Central memory CD8-positive, alpha-beta T cell (primary cell): ENCODE measurements at regions not wholly inside any gene's neighbourhood (a gene's known extent, or its start where the extent isn't known, plus 50 kb on each side); places are given as distances from the start of the nearest gene placed in this dataset.

Experiments used
- ATAC-seq: fragments of 150-1000 bp; cut with Tn5 transposase; replicated peaks from 2 replicates; pipeline ENCODE4 v1.10.0; 2022; ENCODE audit warnings: mild to moderate bottlenecking, moderate FRiP score, moderate number of reproducible peaks; ENCODE audit not compliant: poor library complexity, severe bottlenecking; ENCODE audit errors: extremely low read depth
- DNase-seq, 2 donors: peaks; one replicate each; pipeline ENCODE4 v3.0.0; 2021; ENCODE audit warnings: low spot score in 2 of 2
- H3K27ac Mint-ChIP-seq: one replicate; pipeline ENCODE4 v1.8.0; 2022; ENCODE audit warnings: low read depth, mild to moderate bottlenecking, moderate library complexity, mixed read lengths
- H3K27me3 Mint-ChIP-seq: one replicate; pipeline ENCODE4 v1.8.0; 2022; ENCODE audit warnings: mixed read lengths
- H3K36me3 Mint-ChIP-seq: one replicate; pipeline ENCODE4 v1.8.0; 2022; ENCODE audit warnings: mild to moderate bottlenecking, moderate library complexity, mixed read lengths; ENCODE audit not compliant: insufficient read depth
- H3K4me1 Mint-ChIP-seq: one replicate; pipeline ENCODE4 v1.8.0; 2022; ENCODE audit warnings: mixed read lengths
- H3K4me3 Mint-ChIP-seq: one replicate; pipeline ENCODE4 v1.8.0; 2022; ENCODE audit warnings: mild to moderate bottlenecking, moderate library complexity, mixed read lengths
- H3K9me3 Mint-ChIP-seq: one replicate; pipeline ENCODE4 v1.8.0; 2022; ENCODE audit warnings: mixed read lengths

DNA sequence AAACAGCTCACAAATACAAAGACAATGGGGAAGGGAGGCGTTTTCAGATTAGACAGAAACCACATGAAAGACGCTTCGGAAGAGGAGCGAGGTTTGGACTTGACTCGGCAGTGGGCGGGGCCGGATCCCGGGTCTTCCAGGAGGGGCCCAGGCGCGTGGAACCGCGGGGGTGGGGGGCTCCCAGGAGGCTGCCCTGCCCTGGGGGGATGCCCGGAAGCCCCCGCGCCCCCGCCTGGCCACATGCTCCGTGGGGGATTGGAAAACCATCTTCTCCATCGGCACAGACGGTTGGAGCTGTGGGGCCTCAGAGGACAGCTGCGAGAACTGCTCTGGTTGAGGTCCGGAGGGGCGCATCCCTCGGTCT is 186.0 kb upstream of the SHH start:
- ATAC-seq = no peak
- DNase-seq = no peak
- Mint-ChIP-seq H3K9me3 (no peaks in the 10 kb centered on the region), H3K36me3 (no peaks in the 10 kb centered on the region), H3K4me3 (peak overlapping the region; percentile 36), H3K4me1 (no peaks in the 10 kb centered on the region), H3K27me3 (peaks cover 46% of the 10 kb centered on the region), H3K27ac (no peak overlapping the region)

DNA sequence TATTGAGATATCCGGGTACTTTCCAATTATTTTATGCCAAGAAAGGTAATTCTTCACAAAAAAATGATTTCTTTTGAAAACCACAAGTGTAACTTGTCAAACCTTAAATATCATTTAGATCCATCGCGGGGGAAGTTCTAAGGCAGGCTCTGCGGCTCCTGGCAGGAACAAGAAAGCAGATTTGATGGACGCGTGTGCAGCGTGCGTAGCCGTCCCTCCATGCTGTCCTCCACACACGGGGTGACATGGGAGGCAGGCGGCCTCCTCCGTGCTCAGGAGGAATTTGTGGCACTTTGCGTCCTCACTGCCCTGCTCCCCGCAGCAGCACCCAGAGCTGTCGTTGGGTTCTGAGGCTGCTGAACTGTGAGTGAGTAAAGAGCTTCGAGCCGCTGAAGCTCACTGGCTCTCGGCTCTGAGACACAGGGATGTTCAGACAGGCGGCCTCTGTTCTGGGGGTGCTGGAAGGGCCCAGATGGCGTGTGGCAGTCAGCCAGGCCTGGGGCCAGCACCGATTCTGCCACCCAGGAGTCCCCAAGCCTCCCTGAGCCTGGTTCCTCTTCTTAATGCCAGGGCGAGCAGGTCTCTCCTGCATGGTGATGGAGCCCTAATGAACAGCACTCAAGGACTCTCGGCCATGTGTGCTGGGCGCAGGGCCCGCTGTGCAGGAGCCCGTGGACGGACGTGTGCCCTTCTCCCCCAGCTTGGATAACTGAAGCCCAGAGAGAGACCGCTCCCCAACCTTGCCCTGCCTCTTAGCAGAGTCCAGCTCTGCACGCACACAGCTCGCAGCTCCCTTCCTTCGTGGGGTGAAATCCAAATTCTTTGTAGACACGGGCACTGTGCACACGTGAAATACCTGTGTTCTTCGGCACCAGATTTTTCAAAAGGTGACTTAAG is 185.4 kb upstream of the SHH start:
- peaks cover 46% of the 10 kb centered on the region for H3K27me3 Mint-ChIP-seq
- H3K4me3 Mint-ChIP-seq = peak overlapping the region; percentile 36
- H3K4me1 Mint-ChIP-seq = no peaks in the 10 kb centered on the region
- ATAC-seq (no peak), DNase-seq (peak in 1 of 2 donors; percentile 2)
- no peak overlapping the region for H3K27ac Mint-ChIP-seq
- H3K36me3 Mint-ChIP-seq = no peaks in the 10 kb centered on the region
- H3K9me3 Mint-ChIP-seq = no peaks in the 10 kb centered on the region

DNA sequence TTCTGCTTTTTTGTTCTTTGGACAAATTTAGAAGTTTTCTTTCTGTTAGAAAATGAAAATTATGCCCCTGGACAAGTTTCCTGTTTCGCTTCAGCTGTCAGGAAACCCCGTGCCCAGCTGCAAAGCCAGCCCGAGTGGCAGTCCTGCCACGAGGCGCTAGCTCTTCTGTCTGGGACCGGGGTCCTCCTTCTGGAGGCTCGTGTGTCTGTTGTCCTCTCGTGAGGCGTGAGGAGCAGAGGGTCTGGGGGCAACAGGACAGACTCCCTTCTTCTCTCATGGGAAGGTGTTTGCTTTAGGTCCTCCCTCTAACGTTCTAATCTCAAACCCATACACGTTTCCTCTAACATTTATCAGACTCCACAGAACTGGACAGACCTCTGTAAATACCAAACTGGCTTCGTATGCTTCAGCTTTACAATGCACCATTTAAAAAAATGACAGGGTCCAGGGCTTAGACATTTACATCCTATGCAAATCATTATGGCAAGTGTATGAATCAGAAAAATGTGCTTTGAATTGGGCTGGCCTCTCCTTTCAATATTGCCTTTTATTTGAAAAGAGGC is 184.5 kb upstream of the SHH start:
- DNase-seq = peak in 1 of 2 donors; percentile 1
- ATAC-seq = no peak
- H3K27ac Mint-ChIP-seq = no peak overlapping the region
- H3K36me3 Mint-ChIP-seq = no peaks in the 10 kb centered on the region
- no peak overlapping the region for H3K4me3 Mint-ChIP-seq
- no peaks in the 10 kb centered on the region for H3K4me1 Mint-ChIP-seq
- H3K9me3 Mint-ChIP-seq = no peaks in the 10 kb centered on the region
- H3K27me3 Mint-ChIP-seq = peaks cover 44% of the 10 kb centered on the region

DNA sequence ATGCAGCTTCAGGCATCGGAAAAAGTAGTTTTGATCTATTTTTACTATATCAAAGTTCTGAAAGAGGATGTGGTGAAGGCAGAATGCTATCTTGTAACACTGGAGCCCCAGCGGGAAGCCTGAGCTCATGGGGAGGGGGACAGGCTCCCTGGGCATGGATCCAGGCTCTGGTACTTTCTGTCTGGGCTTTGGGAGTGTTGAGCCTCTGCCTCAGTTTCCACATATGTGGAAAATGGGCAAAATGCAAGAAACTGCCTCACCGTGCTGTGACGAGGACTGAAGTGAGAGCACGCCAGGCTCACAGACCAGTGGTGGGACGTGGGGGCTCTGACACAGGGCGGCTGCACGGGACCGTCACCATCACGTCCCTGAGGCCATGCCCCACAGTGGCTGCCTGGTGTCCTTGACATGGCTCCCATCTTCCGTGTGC is 182.9 kb upstream of the SHH start:
- DNase-seq = no peak
- ATAC-seq = no peak
- Mint-ChIP-seq H3K27ac (no peak overlapping the region), H3K36me3 (no peaks in the 10 kb centered on the region), H3K9me3 (no peaks in the 10 kb centered on the region), H3K27me3 (peaks cover 32% of the 10 kb centered on the region), H3K4me3 (no peak overlapping the region), H3K4me1 (no peaks in the 10 kb centered on the region)

DNA sequence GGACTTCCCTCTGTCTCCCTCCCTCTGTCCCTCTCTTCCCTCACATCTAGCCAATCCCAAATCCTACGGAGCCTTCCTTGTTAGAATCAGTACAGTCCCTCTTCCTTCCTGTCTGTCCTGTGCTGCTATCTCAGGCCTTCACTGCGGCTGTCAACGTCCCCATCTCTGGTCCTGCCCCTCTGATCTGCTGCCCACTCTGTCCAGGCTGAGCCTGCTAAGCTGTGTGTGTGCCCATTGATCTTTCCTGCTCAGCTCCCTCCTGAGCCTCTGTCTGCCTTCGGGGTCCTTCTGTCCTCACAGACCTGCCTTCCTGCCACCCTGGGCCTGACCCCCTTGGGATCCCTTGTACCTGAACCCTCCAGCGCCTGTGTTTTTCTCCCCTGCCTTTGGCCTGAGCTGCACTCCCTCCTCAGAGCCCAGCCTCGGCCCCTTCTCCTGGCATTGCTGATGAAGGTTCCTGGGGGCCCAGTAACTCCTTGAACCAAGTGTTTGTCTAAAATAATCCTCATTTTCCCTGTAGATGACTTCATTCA is 182.1 kb upstream of the SHH start:
- Mint-ChIP-seq H3K4me3 (no peak overlapping the region), H3K27ac (no peak overlapping the region), H3K27me3 (peaks cover 29% of the 10 kb centered on the region), H3K4me1 (no peaks in the 10 kb centered on the region), H3K9me3 (peaks cover 5% of the 10 kb centered on the region), H3K36me3 (no peaks in the 10 kb centered on the region)
- no peak for ATAC-seq
- DNase-seq = peak in 1 of 2 donors; percentile 3

DNA sequence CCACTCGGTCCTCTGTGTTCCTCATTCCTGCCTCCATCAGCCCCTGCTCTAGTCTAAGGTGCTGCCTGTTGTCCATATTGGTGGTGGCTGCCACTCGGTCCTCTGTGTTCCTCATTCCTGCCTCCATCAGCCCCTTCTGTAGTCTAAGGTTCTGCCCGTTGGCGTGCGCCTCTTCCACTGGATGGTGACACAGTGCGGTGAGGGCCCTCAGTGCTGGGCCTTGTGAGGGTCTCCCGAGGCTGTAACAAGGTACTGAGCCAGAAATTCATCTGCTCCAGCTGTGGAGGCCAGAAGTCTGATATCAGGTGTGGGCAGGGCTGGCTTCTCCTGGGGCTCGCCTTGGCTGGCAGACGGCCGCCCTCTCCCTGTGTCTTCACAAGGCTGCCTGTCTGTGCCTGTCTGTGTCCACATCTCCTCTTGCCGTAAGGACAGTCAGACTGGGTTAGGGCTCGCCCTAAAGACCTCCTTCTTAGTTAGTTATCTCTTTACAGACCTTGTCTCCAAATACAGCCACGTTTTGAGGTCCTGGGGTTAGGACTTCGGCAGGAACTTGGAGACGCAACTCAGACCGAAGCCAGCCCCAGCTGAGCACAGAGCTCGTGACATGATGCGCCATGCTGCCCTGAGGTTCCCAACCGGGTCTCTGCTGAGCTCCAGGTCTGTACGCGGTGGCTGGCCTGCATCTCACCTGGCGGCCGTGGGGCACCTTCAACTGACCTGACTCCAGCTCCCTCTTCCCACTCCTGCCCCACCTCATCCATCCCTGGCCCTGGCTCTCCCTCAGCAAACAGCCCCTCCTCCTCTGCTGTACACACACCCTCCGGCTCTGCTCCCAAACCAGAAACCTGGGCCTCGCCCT is 181.4 kb upstream of the SHH start:
- ATAC-seq (no peak), DNase-seq (peak in 1 of 2 donors; percentile 2)
- Mint-ChIP-seq H3K27me3 (peaks cover 29% of the 10 kb centered on the region), H3K4me1 (no peaks in the 10 kb centered on the region), H3K27ac (no peak overlapping the region), H3K36me3 (no peaks in the 10 kb centered on the region), H3K4me3 (no peak overlapping the region), H3K9me3 (peaks cover 6% of the 10 kb centered on the region)

DNA sequence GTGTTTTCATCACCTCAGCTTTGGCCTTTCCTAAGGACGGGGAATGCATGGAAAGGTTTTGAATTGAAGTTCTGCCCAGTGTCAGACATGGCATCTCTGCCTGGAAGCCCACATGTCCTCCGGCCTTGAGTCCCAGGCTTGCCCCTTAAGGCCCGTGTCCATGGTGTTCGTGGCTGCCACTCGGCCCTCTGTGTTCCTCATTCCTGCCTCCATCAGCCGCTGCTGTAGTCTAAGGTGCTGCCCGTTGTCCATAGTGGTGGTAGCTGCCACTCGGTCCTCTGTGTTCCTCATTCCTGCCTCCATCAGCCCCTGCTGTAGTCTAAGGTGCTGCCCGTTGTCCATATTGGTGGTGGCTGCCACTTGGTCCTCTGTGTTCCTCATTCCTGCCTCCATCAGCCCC is 180.7 kb upstream of the SHH start:
- DNase-seq = peak in 1 of 2 donors; percentile 9
- no peak for ATAC-seq
- Mint-ChIP-seq H3K9me3 (peaks cover 6% of the 10 kb centered on the region), H3K27ac (no peak overlapping the region), H3K27me3 (peaks cover 29% of the 10 kb centered on the region), H3K4me1 (no peaks in the 10 kb centered on the region), H3K36me3 (no peaks in the 10 kb centered on the region), H3K4me3 (no peak overlapping the region)

DNA sequence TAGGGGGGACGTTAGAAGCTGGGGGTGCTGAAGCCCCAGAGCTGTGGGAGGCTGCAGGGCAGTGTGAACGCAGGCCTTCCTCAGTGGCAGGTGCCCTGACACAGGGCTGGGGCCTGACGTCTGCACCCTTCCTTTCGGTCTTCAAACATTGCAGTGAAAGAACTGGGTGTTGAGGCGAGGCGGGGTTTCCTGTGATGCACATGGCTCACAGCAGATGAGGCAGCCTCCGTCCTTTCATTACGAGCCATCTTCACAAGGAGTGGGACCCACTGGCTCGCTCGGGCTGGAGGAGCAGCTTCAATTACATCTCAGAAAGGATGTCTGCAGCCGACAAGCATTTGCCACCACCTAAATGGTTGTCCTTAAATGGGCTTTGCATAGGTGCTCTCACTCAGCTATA is 180.3 kb upstream of the SHH start:
- peaks cover 6% of the 10 kb centered on the region for H3K9me3 Mint-ChIP-seq
- ATAC-seq (no peak), DNase-seq (no peak)
- no peak overlapping the region for H3K27ac Mint-ChIP-seq
- H3K27me3 Mint-ChIP-seq = peaks cover 27% of the 10 kb centered on the region
- no peak overlapping the region for H3K4me3 Mint-ChIP-seq
- H3K36me3 Mint-ChIP-seq = no peaks in the 10 kb centered on the region
- H3K4me1 Mint-ChIP-seq = no peaks in the 10 kb centered on the region

DNA sequence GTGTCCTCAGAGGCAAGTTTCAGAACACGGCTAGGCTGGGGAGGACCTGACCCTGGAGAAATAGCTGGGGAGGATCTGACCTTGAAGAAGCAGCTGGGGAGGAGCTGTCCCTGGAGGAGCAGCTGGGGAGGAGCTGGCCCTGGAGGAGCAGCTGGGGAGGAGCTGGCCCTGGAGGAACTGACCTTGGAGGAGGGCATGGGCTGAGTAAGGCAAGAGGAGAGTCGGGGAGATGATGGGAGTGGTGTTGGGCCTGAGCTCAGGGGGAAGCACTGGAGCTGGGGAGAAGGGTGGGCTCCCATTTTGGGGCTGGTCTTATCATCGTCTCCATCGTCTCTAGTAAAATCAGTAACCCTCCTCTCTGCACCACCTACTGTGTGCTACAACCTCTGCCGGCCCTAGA is 179.8 kb upstream of the SHH start:
- no peaks in the 10 kb centered on the region for H3K4me1 Mint-ChIP-seq
- H3K27me3 Mint-ChIP-seq = peaks cover 25% of the 10 kb centered on the region
- ATAC-seq (no peak), DNase-seq (no peak)
- peaks cover 8% of the 10 kb centered on the region for H3K9me3 Mint-ChIP-seq
- no peak overlapping the region for H3K27ac Mint-ChIP-seq
- H3K4me3 Mint-ChIP-seq = no peak overlapping the region
- H3K36me3 Mint-ChIP-seq = no peaks in the 10 kb centered on the region

DNA sequence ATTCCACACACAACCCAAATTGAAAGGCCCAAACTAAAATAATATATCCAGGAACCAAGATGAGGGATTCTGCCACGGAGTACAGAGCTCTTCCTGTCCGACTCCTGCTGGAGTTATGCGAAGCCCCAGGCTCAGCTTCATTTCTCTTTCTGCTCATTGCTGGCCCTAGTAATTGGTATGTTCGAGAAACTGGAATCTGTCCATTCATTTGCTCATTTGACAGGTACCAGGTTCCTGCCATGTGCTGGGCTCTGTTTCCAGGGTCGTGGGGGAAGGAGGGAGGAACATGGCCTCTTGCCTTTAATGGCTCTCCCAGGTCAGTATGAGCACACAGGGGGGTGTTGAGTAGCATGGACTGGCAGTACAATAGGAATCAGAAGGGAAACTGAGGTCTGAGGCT is 179.2 kb upstream of the SHH start:
- peaks cover 25% of the 10 kb centered on the region for H3K27me3 Mint-ChIP-seq
- H3K9me3 Mint-ChIP-seq = peaks cover 14% of the 10 kb centered on the region
- no peak overlapping the region for H3K4me3 Mint-ChIP-seq
- H3K4me1 Mint-ChIP-seq = no peaks in the 10 kb centered on the region
- no peak overlapping the region for H3K27ac Mint-ChIP-seq
- ATAC-seq = no peak
- DNase-seq = no peak
- no peaks in the 10 kb centered on the region for H3K36me3 Mint-ChIP-seq

DNA sequence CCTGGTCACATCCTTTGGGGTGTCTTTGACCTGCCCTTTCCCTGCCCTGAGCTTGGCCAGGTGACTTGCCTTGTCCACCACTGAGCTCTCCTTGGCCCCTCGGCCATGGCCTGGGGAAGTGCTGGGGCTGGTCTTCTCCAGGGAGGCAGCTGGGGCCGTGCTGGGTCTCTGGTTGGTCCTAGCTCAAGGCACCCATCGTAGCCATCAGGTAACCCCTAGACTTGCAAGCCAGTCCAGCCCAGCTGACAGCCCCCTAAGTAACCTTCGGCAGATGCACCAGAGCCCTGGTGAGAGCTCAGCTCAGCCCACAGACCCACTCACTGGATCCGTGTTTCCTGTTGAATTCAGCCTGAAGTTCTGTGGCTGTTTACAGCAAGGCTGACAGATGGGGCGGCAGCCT is 176.2 kb upstream of the SHH start:
- Mint-ChIP-seq H3K27ac (no peak overlapping the region), H3K9me3 (peaks cover 14% of the 10 kb centered on the region), H3K4me1 (no peaks in the 10 kb centered on the region), H3K36me3 (no peaks in the 10 kb centered on the region), H3K27me3 (peaks cover 14% of the 10 kb centered on the region), H3K4me3 (no peak overlapping the region)
- DNase-seq (no peak), ATAC-seq (no peak)

DNA sequence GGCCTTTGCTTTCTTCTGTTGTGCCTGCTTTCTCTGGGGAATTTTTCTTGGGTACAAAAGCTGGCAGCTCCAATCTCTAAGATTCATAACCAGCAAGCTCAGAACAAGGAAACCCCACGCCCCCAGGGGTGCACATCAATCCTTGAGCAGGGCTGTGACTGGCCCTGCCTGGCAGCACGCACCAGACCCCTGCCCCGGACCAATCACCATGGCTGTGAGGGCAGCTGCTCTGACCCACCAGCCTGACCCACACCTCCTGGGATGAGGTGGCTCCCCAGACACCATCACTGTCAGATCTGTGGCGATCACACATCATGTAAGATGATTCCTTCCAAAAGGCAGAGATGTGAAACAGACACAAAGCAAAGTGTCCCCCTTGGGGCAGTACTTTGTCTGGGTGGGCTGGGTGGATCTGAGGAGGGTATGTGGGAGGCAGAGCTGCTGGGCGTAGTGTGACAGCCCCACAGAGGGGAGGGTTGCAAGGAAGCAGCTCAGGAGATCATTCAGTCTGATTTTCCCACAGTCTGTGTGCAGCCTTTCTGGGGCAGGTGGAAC is 175.5 kb upstream of the SHH start:
- Mint-ChIP-seq H3K4me3 (no peak overlapping the region), H3K9me3 (peaks cover 14% of the 10 kb centered on the region), H3K27me3 (peaks cover 14% of the 10 kb centered on the region)

More for the DNA sequence above, 175.5 kb upstream of the SHH start:
- Mint-ChIP-seq H3K27ac (no peak overlapping the region), H3K36me3 (no peaks in the 10 kb centered on the region), H3K4me1 (no peaks in the 10 kb centered on the region)
- no peak for DNase-seq
- no peak for ATAC-seq
